Pancreas (tissue), 10 donors: ENCODE measurements at regions not wholly inside any gene's neighbourhood (a gene's known extent, or its start where the extent isn't known, plus 50 kb on each side); places are given as distances from the start of the nearest gene placed in this dataset.
A peak's percentile ranks its signal among the peaks of the same experiment; 100 is the strongest.

Experiments
- ATAC-seq, 4 donors: fragments of 200-7000 bp; cut with Tn5 transposase; one replicate each; pipeline versions ENCODE4 v1.8.0 to v1.9.1; 2020; ENCODE audit warnings: mild to moderate bottlenecking in 4 of 4, moderate library complexity in 4 of 4
- DNase-seq, 6 donors: peaks; one replicate each; pipeline ENCODE4 v3.0.0-alpha.2; 2020
- FAIRE-seq: peaks from 2 replicates; lab custom pipeline; 2012; peaks lifted over from hg19 to GRCh38; lab: Jason Lieb, UNC
- H3K27ac ChIP-seq, 4 donors: fragments of 200-600 bp; sonication (generic); 1 replicate in 3 of 4; 2 replicates in 1 of 4; pipeline versions ENCODE4 v1.5.0 to v1.8.0; 2020
- H3K27me3 ChIP-seq, 4 donors: fragments of 200-600 bp; one replicate each; pipeline ENCODE4 v1.8.0; 2021
- H3K36me3 ChIP-seq, 3 donors: fragments of 200-600 bp; sonication (generic) in 1 of 3; one replicate each; pipeline versions ENCODE4 v1.5.0 to v1.8.0; 2020 to 2021
- H3K4me1 ChIP-seq, 3 donors: fragments of 200-600 bp; one replicate each; pipeline ENCODE4 v1.8.0; 2021
- H3K4me3 ChIP-seq, 4 donors: fragments of 200-600 bp; sonication (generic) in 2 of 4; one replicate each; pipeline versions ENCODE4 v1.5.0 to v1.8.0; 2020 to 2021
- H3K9me3 ChIP-seq, 4 donors: fragments of 200-600 bp; one replicate each; pipeline ENCODE4 v1.8.0; 2021
- WGBS, 2 donors: extraction: QIAGEN DNeasy Blood & Tissue Kit; methylation state at CpG; one replicate each; pipeline ENCODE4 v1.1.7; 2013; 5-methylcytosine and 5-hydroxymethylcytosine counted together
- intact Hi-C, 3 donors: fragments of 100-400 bp; cut with DNase I; formaldehyde crosslinking; loops; one replicate each; pipeline versions ENCODE4 v1.11.1 to v1.14.2; 2022
- TF ChIP-seq, protein P1 (sequence below), 4 donors: fragments of 200-600 bp; sonication (generic) in 3 of 4; IDR thresholded peaks; one replicate each; pipeline versions ENCODE4 v1.5.0 to v1.8.0; 2021; ENCODE audit warnings: antibody characterized with exemption in 4 of 4
- donor health status: healthy with polysubstance abuse.
- donor health status: DM: no; HTN: no; CAD: no; lungs with moderate emphysema.
- donor health status: DM: no; HTN: no; CAD: no.
- donor health status: control.
- donor health status: control.
- donor health status: Bipolar disorder and iron deficiency.
- donor health status: DM: yes; HTN: yes; CAD: no.
- donor health status: DM: no; HTN: no; CAD: no.
- donor health status: DM: no; HTN: no; CAD: no.
- donor health status: DM: yes; HTN: yes; CAD: no.

DNA sequence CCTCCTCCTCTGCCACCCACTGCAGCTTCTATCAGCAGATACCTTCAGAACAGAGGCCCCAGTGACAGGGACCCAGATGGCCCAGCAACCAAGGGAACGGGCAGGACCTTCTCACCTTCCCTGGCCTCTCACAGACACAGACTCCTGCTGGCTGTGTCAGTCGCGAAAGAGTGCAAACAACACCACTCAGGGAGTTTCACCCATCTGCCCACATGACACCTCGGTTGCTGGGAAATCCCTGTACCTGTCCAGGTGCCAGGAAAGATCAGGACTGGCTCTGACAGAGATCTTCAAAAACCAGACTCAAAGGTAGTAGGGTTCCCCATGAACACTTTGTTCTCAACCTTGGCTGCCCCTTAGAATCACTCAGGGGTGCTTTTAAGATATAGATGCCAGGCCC lies 83.5 kb upstream of the HIVEP3 start:
- no peak overlapping the region for H3K27ac ChIP-seq
- DNase-seq = peak in 3 of 6 donors; percentile 13 to 16 (median 13)

GRCh38 chr1:42000766-42001165 lies 82.0 kb upstream of the HIVEP3 start:
- TF ChIP-seq, protein P1, sequence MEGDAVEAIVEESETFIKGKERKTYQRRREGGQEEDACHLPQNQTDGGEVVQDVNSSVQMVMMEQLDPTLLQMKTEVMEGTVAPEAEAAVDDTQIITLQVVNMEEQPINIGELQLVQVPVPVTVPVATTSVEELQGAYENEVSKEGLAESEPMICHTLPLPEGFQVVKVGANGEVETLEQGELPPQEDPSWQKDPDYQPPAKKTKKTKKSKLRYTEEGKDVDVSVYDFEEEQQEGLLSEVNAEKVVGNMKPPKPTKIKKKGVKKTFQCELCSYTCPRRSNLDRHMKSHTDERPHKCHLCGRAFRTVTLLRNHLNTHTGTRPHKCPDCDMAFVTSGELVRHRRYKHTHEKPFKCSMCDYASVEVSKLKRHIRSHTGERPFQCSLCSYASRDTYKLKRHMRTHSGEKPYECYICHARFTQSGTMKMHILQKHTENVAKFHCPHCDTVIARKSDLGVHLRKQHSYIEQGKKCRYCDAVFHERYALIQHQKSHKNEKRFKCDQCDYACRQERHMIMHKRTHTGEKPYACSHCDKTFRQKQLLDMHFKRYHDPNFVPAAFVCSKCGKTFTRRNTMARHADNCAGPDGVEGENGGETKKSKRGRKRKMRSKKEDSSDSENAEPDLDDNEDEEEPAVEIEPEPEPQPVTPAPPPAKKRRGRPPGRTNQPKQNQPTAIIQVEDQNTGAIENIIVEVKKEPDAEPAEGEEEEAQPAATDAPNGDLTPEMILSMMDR (IDR thresholded peaks at IDR 0.05) = no peak
- DNase-seq = no peak
- 95 to 96% methylated on average over 3 of the region's 3 CpGs for WGBS, 2 donors
- H3K36me3 ChIP-seq = no peaks in the 10 kb centered on the region
- H3K27ac ChIP-seq = no peak overlapping the region
- H3K4me1 ChIP-seq = no peaks in the 10 kb centered on the region
- ATAC-seq = no peak
- no peaks in the 10 kb centered on the region for H3K27me3 ChIP-seq
- intact Hi-C loops = no loop called here
- no peaks in the 10 kb centered on the region for H3K9me3 ChIP-seq
- H3K4me3 ChIP-seq = no peak overlapping the region
- FAIRE-seq = no peak

More for the DNA sequence above, 83.5 kb upstream of the HIVEP3 start:
- WGBS, 2 donors = 44 to 45% methylated on average over 4 of the region's 4 CpGs
- Histone ChIP-seq H3K4me3 (no peak overlapping the region), H3K27me3 (no peaks in the 10 kb centered on the region), H3K9me3 (no peaks in the 10 kb centered on the region), H3K4me1 (no peaks in the 10 kb centered on the region), H3K36me3 (no peaks in the 10 kb centered on the region)
- FAIRE-seq (no peak), ATAC-seq (peak in 3 of 4 donors; percentile 78 to 91 (median 84))
- intact Hi-C loops = no loop called here
- TF ChIP-seq, protein P1 (IDR thresholded peaks at IDR 0.05) = no peak

GRCh38 chr1:41999884-42000283 lies 81.2 kb upstream of the HIVEP3 start:
- FAIRE-seq (no peak), DNase-seq (no peak), ATAC-seq (no peak)
- intact Hi-C loops = no loop called here
- H3K27me3 ChIP-seq = no peaks in the 10 kb centered on the region
- H3K36me3 ChIP-seq = no peaks in the 10 kb centered on the region
- no peak overlapping the region for H3K27ac ChIP-seq
- TF ChIP-seq, protein P1 (IDR thresholded peaks at IDR 0.05) = no peak
- no peak overlapping the region for H3K4me3 ChIP-seq
- H3K4me1 ChIP-seq = no peaks in the 10 kb centered on the region
- no peaks in the 10 kb centered on the region for H3K9me3 ChIP-seq

DNA sequence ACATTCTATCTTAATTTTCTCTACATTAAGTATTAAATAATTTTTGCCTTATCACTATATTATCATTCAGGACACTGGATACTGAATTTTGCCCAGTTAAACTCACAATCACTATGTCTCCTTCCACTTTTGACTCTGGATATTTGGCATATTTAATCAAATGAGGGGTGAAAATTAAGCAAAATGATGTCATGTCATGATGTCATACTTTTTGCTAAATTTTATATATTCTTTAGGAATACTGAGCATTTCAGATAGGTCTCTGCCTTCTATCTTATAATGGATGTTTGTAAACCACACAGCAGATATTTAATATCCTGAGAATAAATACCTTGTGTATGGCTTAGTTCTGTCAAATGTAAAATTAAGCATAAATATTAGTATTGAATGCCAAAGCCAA lies 79.5 kb upstream of the HIVEP3 start:
- TF ChIP-seq, protein P1 (IDR thresholded peaks at IDR 0.05) = no peak
- ATAC-seq (no peak), FAIRE-seq (no peak), DNase-seq (no peak)
- intact Hi-C loops = no loop called here
- no peak overlapping the region for H3K4me3 ChIP-seq
- H3K27me3 ChIP-seq = no peaks in the 10 kb centered on the region
- no peaks in the 10 kb centered on the region for H3K4me1 ChIP-seq
- no peaks in the 10 kb centered on the region for H3K9me3 ChIP-seq
- H3K36me3 ChIP-seq = no peaks in the 10 kb centered on the region
- no peak overlapping the region for H3K27ac ChIP-seq

- Histone ChIP-seq H3K9me3 (no peaks in the 10 kb centered on the region), H3K36me3 (no peaks in the 10 kb centered on the region), H3K4me3 (no peak overlapping the region), H3K27ac (no peak overlapping the region), H3K27me3 (no peaks in the 10 kb centered on the region), H3K4me1 (no peaks in the 10 kb centered on the region)
- FAIRE-seq (no peak), ATAC-seq (no peak), DNase-seq (no peak)
- TF ChIP-seq, protein P1 (IDR thresholded peaks at IDR 0.05) = no peak
- intact Hi-C loops = no loop called here
- 92 to 93% methylated on average over 5 of the region's 5 CpGs for WGBS, 2 donors
Observed at GRCh38 chr1:41997153-41997552, 78.4 kb upstream of the HIVEP3 start.
